Heart right ventricle (tissue), 16 donors: ENCODE measurements at regions not wholly inside any gene's neighbourhood (a gene's known extent, or its start where the extent isn't known, plus 50 kb on each side); places are given as distances from the start of the nearest gene placed in this dataset.
A peak's percentile ranks its signal among the peaks of the same experiment; 100 is the strongest.

Experiments
- ATAC-seq, 8 donors: fragments of 200-7000 bp; cut with Tn5 transposase; one replicate each; pipeline ENCODE4 v1.9.1; 2020; ENCODE audit warnings: mild to moderate bottlenecking in 8 of 8, moderate library complexity in 8 of 8, moderate number of reproducible peaks in 1 of 8
- DNase-seq, 2 donors: peaks; one replicate each; pipeline ENCODE4 v3.0.0-alpha.2; 2020
- H3K27ac ChIP-seq, 10 donors: fragments of 200-600 bp; sonication (generic) in 2 of 10; one replicate each; pipeline versions ENCODE4 v1.5.0 to v1.8.0; 2020 to 2022; ENCODE audit warnings: mild to moderate bottlenecking in 3 of 10
- H3K27me3 ChIP-seq, 7 donors: fragments of 200-600 bp; one replicate each; pipeline ENCODE4 v1.8.0; 2021 to 2022; ENCODE audit warnings: mild to moderate bottlenecking in 2 of 7
- H3K36me3 ChIP-seq, 9 donors: fragments of 200-600 bp; sonication (generic) in 1 of 9; one replicate each; pipeline versions ENCODE4 v1.5.0 to v1.8.0; 2020 to 2022; ENCODE audit warnings: mild to moderate bottlenecking in 2 of 9
- H3K4me1 ChIP-seq, 9 donors: fragments of 200-600 bp; sonication (generic) in 1 of 9; one replicate each; pipeline versions ENCODE4 v1.5.0 to v1.8.0; 2020 to 2022; ENCODE audit warnings: mild to moderate bottlenecking in 4 of 9
- H3K4me3 ChIP-seq, 10 donors: fragments of 200-600 bp; sonication (generic) in 2 of 10; one replicate each; pipeline versions ENCODE4 v1.5.0 to v1.8.0; 2020 to 2022; ENCODE audit warnings: mild to moderate bottlenecking in 7 of 10, moderate library complexity in 2 of 10
- H3K9me3 ChIP-seq, 11 donors: fragments of 200-600 bp in 10 of 11; sonication (generic) in 2 of 11; one replicate each; pipeline versions ENCODE4 v1.5.0 to v1.8.0; 2013 to 2022; ENCODE audit warnings: mild to moderate bottlenecking in 2 of 11, control low read depth in 1 of 11, moderate library complexity in 1 of 11
- CTCF ChIP-seq, 9 donors: fragments of 200-600 bp; sonication (generic) in 2 of 9; IDR thresholded peaks; one replicate each; pipeline versions ENCODE4 v1.5.0 to v1.8.0; 2021 to 2022; ENCODE audit warnings: antibody characterized with exemption in 9 of 9, mild to moderate bottlenecking in 5 of 9, moderate library complexity in 1 of 9
- WGBS, 2 donors: extraction: QIAGEN DNeasy Blood & Tissue Kit; methylation state at CpG; one replicate each; pipeline ENCODE4 v1.1.7; 2013; ENCODE audit warnings: inconsistent platforms in 1 of 2; 5-methylcytosine and 5-hydroxymethylcytosine counted together
- intact Hi-C, 10 donors: fragments of 100-400 bp; cut with DNase I; formaldehyde crosslinking; loops; one replicate each; pipeline versions ENCODE4 v1.11.1 to v1.14.2; 2022
- donor health status: Arrhythmogenic right ventricular cardiomyopathy.
- donor health status: ischemic (EF 13 %, LVEDD 7.1; RV severe dilation, severe dysfunction).
- donor health status: healthy with polysubstance abuse.
- donor health status: DM: no; HTN: yes; CAD: no.
- donor health status: DM: no; HTN: no; CAD: no.
- donor health status: ischemic (EF 25% LVEDD 6.9; RV normal size, moderate dysfunction).
- donor health status: ischemic (EF 25% LVEDD 5.7; RV mildly dilated, moderate dysfunction).
- donor health status: healthy.
- donor health status: DM: yes; HTN: yes; CAD: no.
- donor health status: Ischemic cardiomyopathy.
- donor health status: ischemic (EF 35%, LVEDD 5.7; RV mildly dilated, moderate dysfunction).
- donor health status: nonischemic (EF 11% LVEDD 7.7; RV severe dilation, severe dysfunction).
- donor health status: DM: yes; HTN: yes; CAD: no.
- donor health status: PGD.
- donor health status: ischemic (EF 29% LVEDD 5.4; RV normal size, mild dysfunction).
- donor health status: nonischemic (EF 23%, LVEDD 6.1; RV moderate dilation, normal function).

- 43 to 45% methylated on average over 11 of the region's 11 CpGs for WGBS, 2 donors
- DNase-seq (no peak), ATAC-seq (peak in 2 of 8 donors; percentile 10 to 25)
- no peak for TF ChIP-seq CTCF (IDR thresholded peaks at IDR 0.05)
- no peak overlapping the region for H3K4me3 ChIP-seq
- H3K4me1 ChIP-seq = no peaks in the 10 kb centered on the region
- peaks cover 0 to 2% (median 0%) of the 10 kb centered on the region in 7 donors for H3K27me3 ChIP-seq
- H3K36me3 ChIP-seq = no peaks in the 10 kb centered on the region
- H3K27ac ChIP-seq = no peak overlapping the region
- H3K9me3 ChIP-seq = peaks cover 0 to 4% (median 0%) of the 10 kb centered on the region in 11 donors
- intact Hi-C loops = no loop called here
These were observed 365.9 kb downstream of the REEP3 start for GRCh38 chr10:63887023-63887589.

DNA sequence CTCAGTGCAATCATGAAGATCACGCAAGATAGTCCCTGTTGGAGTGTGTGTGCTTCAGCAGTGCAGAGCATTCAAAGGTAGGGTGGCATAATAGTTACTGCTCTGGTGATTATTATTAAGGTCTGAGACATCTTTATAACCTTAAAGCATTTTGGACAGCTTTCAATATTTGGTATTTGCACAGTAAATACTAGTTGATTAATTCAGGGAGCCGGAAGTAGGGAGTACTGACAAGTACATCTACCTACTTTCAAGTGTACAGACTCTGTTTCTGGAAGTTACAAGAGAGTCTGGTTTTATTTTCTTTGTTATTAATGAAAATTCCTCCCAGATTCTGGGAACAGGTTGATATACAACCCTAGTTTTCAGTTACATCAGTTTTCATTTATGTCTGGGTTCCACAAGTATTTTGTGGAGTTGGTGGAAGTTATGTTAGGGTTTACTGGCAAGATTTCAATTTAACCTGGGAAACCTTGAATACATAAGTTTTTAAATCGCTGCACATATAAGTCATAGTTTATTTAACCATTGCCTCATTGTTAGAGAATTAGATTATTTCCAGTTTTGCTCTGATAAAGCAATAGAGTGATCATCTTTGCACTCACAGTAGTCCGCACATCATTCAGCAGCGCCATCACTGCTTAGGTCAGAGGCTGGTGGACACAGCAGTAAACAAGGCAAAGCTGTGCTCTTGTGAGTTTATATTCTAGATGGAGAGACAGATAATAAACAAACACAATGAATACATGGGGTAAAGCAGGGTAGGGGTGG lies 366.6 kb downstream of the REEP3 start:
- DNase-seq (no peak), ATAC-seq (no peak)
- no peak for TF ChIP-seq CTCF (IDR thresholded peaks at IDR 0.05)

DNA sequence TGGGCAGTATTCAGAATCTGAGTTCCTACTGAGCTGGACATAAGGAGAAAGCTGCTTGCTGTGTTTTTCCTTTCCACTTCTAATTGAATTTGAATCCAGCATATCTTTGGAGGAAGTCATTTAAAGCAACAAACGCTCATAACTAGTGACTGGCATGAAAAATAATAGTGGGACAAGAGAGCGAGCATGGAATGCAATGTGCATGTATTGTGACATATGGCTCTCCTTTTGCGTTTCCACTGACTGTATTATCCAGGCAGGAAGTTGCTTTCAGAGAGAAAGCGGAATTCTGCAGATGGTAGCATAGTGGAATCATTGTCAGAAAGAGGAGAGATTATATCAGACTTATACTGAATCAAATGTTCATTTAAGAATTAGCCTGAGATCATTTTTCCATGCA lies 368.6 kb downstream of the REEP3 start:
- WGBS, 2 donors = 44 to 59% methylated on average over 4 of the region's 4 CpGs

More for the DNA sequence above, 366.6 kb downstream of the REEP3 start:
- 91 to 92% methylated on average over 5 of the region's 5 CpGs for WGBS, 2 donors
- H3K27me3 ChIP-seq = peaks cover 0 to 2% (median 0%) of the 10 kb centered on the region in 7 donors
- intact Hi-C loops = no loop called here
- no peak overlapping the region for H3K27ac ChIP-seq
- no peak overlapping the region for H3K4me3 ChIP-seq
- no peaks in the 10 kb centered on the region for H3K36me3 ChIP-seq
- peaks cover 0 to 4% (median 0%) of the 10 kb centered on the region in 11 donors for H3K9me3 ChIP-seq
- no peaks in the 10 kb centered on the region for H3K4me1 ChIP-seq

DNA sequence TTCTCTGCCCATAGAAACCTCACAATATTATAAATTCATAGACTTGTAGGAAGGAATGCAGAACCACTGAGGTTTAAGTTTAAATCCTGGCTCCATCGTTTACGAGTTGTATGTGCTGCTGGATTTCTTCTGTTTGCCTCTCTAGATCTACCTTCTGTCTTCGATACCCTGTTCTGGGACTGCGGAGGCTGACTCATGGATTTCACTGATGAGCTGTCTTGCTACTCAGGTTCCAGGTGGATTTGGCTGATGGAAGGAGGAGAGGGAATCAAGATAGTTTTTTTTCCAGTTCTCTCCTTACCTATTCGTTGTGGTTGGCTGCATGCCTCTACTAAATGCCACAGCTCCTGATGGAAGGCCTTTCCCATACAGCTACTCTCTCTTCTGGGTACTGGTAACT lies 375.8 kb downstream of the REEP3 start:
- no peak for DNase-seq
- TF ChIP-seq CTCF (IDR thresholded peaks at IDR 0.05) = no peak
- 90 to 94% methylated on average over 5 of the region's 5 CpGs for WGBS, 2 donors

More for the DNA sequence above, 368.6 kb downstream of the REEP3 start:
- Histone ChIP-seq H3K4me1 (no peaks in the 10 kb centered on the region), H3K27me3 (peaks cover 0 to 3% (median 0%) of the 10 kb centered on the region in 7 donors), H3K9me3 (peaks cover 0 to 4% (median 0%) of the 10 kb centered on the region in 11 donors), H3K27ac (no peak overlapping the region), H3K36me3 (no peaks in the 10 kb centered on the region), H3K4me3 (no peak overlapping the region)
- DNase-seq (no peak), ATAC-seq (no peak)
- intact Hi-C loops = no loop called here
- no peak for TF ChIP-seq CTCF (IDR thresholded peaks at IDR 0.05)

More for the DNA sequence above, 375.8 kb downstream of the REEP3 start:
- peaks cover 0 to 7% (median 0%) of the 10 kb centered on the region in 7 donors for H3K27me3 ChIP-seq
- H3K27ac ChIP-seq = no peak overlapping the region
- intact Hi-C loops = no loop called here
- no peaks in the 10 kb centered on the region for H3K9me3 ChIP-seq
- H3K4me1 ChIP-seq = no peaks in the 10 kb centered on the region
- no peak for ATAC-seq
- H3K4me3 ChIP-seq = no peak overlapping the region
- no peaks in the 10 kb centered on the region for H3K36me3 ChIP-seq
